ENCODE measurements at regions not wholly inside any gene's neighbourhood (a gene's known extent, or its start where the extent isn't known, plus 50 kb on each side); places are given as distances from the start of the nearest gene placed in this dataset.

DNA sequence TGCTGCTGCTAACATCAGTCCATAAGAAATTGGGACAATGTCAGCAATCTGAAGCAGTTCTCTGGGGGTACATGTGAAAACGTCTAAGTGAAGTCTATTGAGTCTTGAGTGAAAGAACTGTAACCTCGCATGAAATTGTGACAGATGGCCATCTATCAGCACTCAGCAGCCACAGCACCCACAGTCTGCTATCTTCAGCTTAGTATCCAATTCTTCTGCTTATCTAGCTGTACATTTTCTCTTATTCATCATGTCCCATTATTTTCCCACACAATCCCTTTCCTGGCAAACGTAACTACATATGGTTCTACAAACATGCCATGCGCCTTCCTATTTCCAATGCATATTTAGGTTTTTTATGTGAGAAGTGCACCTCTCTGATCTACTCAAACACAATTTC is 629.7 kb downstream of the NTRK3 start:
- TF ChIP-seq, protein P1, sequence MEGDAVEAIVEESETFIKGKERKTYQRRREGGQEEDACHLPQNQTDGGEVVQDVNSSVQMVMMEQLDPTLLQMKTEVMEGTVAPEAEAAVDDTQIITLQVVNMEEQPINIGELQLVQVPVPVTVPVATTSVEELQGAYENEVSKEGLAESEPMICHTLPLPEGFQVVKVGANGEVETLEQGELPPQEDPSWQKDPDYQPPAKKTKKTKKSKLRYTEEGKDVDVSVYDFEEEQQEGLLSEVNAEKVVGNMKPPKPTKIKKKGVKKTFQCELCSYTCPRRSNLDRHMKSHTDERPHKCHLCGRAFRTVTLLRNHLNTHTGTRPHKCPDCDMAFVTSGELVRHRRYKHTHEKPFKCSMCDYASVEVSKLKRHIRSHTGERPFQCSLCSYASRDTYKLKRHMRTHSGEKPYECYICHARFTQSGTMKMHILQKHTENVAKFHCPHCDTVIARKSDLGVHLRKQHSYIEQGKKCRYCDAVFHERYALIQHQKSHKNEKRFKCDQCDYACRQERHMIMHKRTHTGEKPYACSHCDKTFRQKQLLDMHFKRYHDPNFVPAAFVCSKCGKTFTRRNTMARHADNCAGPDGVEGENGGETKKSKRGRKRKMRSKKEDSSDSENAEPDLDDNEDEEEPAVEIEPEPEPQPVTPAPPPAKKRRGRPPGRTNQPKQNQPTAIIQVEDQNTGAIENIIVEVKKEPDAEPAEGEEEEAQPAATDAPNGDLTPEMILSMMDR (IDR thresholded peaks at IDR 0.05): no peak
- no peak for TF ChIP-seq POLR2A (IDR thresholded peaks at IDR 0.05)
